DND-41 (cell line): ENCODE measurements at regions not wholly inside any gene's neighbourhood (a gene's known extent, or its start where the extent isn't known, plus 50 kb on each side); places are given as distances from the start of the nearest gene placed in this dataset.

Experiments used
- ATAC-seq: fragments of 200-7000 bp; cut with Tn5 transposase; 3 replicates; pipeline ENCODE4 v1.9.1; 2021; ENCODE audit warnings: low read depth; ENCODE audit not compliant: insufficient read depth
- DNase-seq: peaks from one replicate; pipeline ENCODE4 v3.0.0-alpha.2; 2020
- H2AFZ ChIP-seq: 2 replicates; pipeline ENCODE4 v1.6.0; 2012; ENCODE audit warnings: low read depth, low read length
- H3K27ac ChIP-seq: 2 replicates; pipeline ENCODE4 v1.5.1; 2012; ENCODE audit warnings: low read length, inconsistent platforms
- H3K27me3 ChIP-seq: fragments of 200-600 bp; sonication (generic); 2 replicates; pipeline ENCODE4 v1.6.0; 2012; ENCODE audit warnings: low read length, mild to moderate bottlenecking, inconsistent platforms; ENCODE audit not compliant: insufficient read depth, poor library complexity
- H3K36me3 ChIP-seq: 2 replicates; pipeline ENCODE4 v1.5.1; 2012; ENCODE audit warnings: low read length, inconsistent platforms; ENCODE audit not compliant: insufficient read depth
- H3K4me1 ChIP-seq: 2 replicates; pipeline ENCODE4 v1.5.1; 2012; ENCODE audit warnings: mild to moderate bottlenecking, low read length; ENCODE audit not compliant: insufficient read depth
- H3K4me2 ChIP-seq: 2 replicates; pipeline ENCODE4 v1.6.0; 2012; ENCODE audit warnings: mild to moderate bottlenecking, moderate library complexity, low read length, inconsistent platforms; ENCODE audit not compliant: insufficient read depth
- H3K4me3 ChIP-seq, 2 experiments: fragments of 200-600 bp in 1 of 2; shearing (Covaris generic) in 1 of 2; 2 replicates each; pipeline ENCODE4 v1.5.1; 2012 to 2016; ENCODE audit warnings: inconsistent platforms in 2 of 2, low read length in 2 of 2, mild to moderate bottlenecking in 2 of 2, low read depth in 1 of 2, moderate library complexity in 1 of 2
- H3K79me2 ChIP-seq: 2 replicates; pipeline ENCODE4 v1.6.0; 2012; ENCODE audit warnings: low read length, inconsistent platforms; ENCODE audit not compliant: insufficient read depth
- H3K9ac ChIP-seq: 2 replicates; pipeline ENCODE4 v1.6.0; 2012; ENCODE audit warnings: low read depth, mild to moderate bottlenecking, inconsistent platforms, low read length, moderate library complexity
- H3K9me3 ChIP-seq: 2 replicates; pipeline ENCODE4 v1.5.1; 2012; ENCODE audit warnings: low read length, moderate library complexity, mild to moderate bottlenecking, inconsistent platforms; ENCODE audit not compliant: insufficient read depth, severe bottlenecking
- H4K20me1 ChIP-seq: 2 replicates; pipeline ENCODE4 v1.6.0; 2012; ENCODE audit warnings: low read length; ENCODE audit not compliant: insufficient read depth
- CTCF ChIP-seq: IDR thresholded peaks from 2 replicates; pipeline ENCODE4 v1.5.1; 2012; ENCODE audit warnings: borderline replicate concordance, low read length, moderate library complexity, mild to moderate bottlenecking; ENCODE audit not compliant: poor library complexity, severe bottlenecking; ENCODE audit errors: extremely low read depth
- EZH2 ChIP-seq: IDR thresholded peaks from 3 replicates; pipeline ENCODE4 v1.6.1; 2012; ENCODE audit warnings: borderline replicate concordance, low read depth, mild to moderate bottlenecking, moderate library complexity, low read length, inconsistent platforms; ENCODE audit not compliant: severe bottlenecking

DNA sequence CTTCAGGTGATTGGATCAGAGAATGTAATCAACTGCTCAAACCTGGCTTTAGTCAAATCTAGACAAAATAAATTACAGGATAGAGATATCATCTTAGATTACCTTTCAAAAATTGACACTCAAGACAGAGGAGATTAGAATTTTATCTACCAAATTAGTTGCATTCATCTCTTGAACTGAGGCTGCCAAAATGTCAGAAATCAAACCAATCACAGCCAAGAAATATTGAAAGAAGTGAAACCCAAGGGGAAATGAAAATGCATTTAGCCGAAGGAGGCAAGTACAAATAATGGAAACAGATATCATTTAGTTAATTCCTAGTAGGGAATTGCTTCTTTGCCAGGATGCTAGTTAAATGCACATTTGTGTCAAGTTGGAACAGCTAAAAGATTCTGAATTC lies 261.1 kb upstream of the PDZRN3 start:
- Histone ChIP-seq H3K4me1 (no peaks in the 10 kb centered on the region), H3K9ac (no peak overlapping the region), H3K9me3 (no peaks in the 10 kb centered on the region), H3K4me2 (no peak overlapping the region), H3K27ac (no peak overlapping the region), H4K20me1 (no peaks in the 10 kb centered on the region), H3K36me3 (no peaks in the 10 kb centered on the region), H2AFZ (no peak overlapping the region), H3K27me3 (no peaks in the 10 kb centered on the region), H3K79me2 (no peaks in the 10 kb centered on the region), H3K4me3 (no peak overlapping the region)
- no peak for TF ChIP-seq EZH2
- no peak for TF ChIP-seq CTCF
- ATAC-seq: no peak
- no peak for DNase-seq

DNA sequence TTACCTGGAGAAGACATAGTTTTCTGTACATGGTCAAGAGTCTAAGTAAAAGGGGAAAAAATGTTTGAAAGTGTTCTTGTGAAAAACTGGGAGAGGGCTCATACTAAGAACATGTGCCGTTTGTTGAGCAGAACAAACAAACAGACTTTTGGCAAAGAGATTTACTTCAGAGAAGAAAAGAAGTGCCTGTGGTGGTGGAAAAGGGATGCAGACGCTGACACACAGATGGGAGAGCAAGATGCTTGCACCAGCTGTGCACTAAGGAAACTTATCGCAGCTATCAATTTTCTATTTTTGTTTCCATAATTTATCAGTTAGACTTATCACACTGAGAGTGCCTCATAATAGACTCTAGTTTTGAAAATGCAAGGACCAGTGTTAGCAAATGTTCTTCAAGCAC lies 259.6 kb upstream of the PDZRN3 start:
- TF ChIP-seq EZH2 (no peak), CTCF (no peak)
- H2AFZ ChIP-seq: no peak overlapping the region
- no peak overlapping the region for H3K9ac ChIP-seq

GRCh38 chr3:73883497-73883896 lies 258.8 kb upstream of the PDZRN3 start:
- H3K4me3 ChIP-seq: no peak overlapping the region
- no peaks in the 10 kb centered on the region for H4K20me1 ChIP-seq
- H3K9ac ChIP-seq: no peak overlapping the region
- ATAC-seq (no peak), DNase-seq (no peak)
- H3K79me2 ChIP-seq: no peaks in the 10 kb centered on the region
- H3K36me3 ChIP-seq: no peaks in the 10 kb centered on the region
- H3K9me3 ChIP-seq: no peaks in the 10 kb centered on the region
- no peak overlapping the region for H3K27ac ChIP-seq
- no peak overlapping the region for H2AFZ ChIP-seq
- H3K4me1 ChIP-seq: no peaks in the 10 kb centered on the region
- H3K27me3 ChIP-seq: no peaks in the 10 kb centered on the region
- no peak overlapping the region for H3K4me2 ChIP-seq
- TF ChIP-seq CTCF (no peak), EZH2 (no peak)

More for the DNA sequence above, 259.6 kb upstream of the PDZRN3 start:
- no peaks in the 10 kb centered on the region for H3K27me3 ChIP-seq
- ATAC-seq (no peak), DNase-seq (no peak)
- H3K79me2 ChIP-seq: no peaks in the 10 kb centered on the region
- H4K20me1 ChIP-seq: no peaks in the 10 kb centered on the region
- no peaks in the 10 kb centered on the region for H3K36me3 ChIP-seq
- no peaks in the 10 kb centered on the region for H3K9me3 ChIP-seq
- H3K4me2 ChIP-seq: no peak overlapping the region
- H3K4me1 ChIP-seq: no peaks in the 10 kb centered on the region
- H3K27ac ChIP-seq: no peak overlapping the region
- H3K4me3 ChIP-seq: no peak overlapping the region

DNA sequence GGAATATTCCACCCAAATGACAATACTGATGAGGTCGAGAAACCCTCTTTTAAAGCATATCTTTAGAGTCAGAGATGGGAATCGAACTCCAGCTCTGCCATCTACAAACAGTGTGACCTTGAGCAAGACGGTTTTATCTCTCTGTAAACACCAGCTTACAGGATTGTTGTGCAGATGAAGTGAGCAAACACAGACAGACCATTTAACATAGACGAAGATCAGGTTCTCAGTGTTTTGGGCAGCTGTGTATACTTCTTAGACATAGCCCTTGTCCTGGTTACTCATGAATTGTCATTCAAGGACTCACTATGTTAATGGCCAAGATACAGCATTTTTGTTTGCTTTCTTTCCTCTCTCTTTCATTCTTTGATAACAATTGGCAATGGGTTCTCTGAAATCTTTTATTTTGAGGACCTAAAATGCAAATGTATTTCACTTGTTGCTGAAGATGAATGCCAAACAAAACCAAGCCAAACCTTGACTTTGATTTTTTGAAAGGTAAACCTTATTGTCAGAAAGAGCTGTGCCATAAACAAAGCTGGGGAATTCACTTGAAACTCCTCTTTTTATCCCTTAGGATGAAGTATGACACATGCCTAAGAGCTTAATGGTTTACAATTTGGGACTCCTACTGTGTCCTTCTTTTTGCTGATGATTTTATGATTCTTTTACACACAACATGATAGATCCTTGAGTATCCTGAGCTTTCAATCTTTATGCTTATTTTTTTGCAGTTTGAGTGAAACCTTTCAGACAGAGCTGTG lies 250.0 kb upstream of the PDZRN3 start:
- no peaks in the 10 kb centered on the region for H3K36me3 ChIP-seq
- no peaks in the 10 kb centered on the region for H3K27me3 ChIP-seq
- DNase-seq (no peak), ATAC-seq (no peak)
- no peaks in the 10 kb centered on the region for H3K4me1 ChIP-seq
- H4K20me1 ChIP-seq: no peaks in the 10 kb centered on the region
- TF ChIP-seq EZH2 (no peak), CTCF (no peak)
- H3K9me3 ChIP-seq: no peaks in the 10 kb centered on the region
- no peak overlapping the region for H2AFZ ChIP-seq
- H3K9ac ChIP-seq: no peak overlapping the region
- H3K27ac ChIP-seq: no peak overlapping the region
- no peaks in the 10 kb centered on the region for H3K79me2 ChIP-seq
- H3K4me2 ChIP-seq: no peak overlapping the region
- no peak overlapping the region for H3K4me3 ChIP-seq
